ENCODE measurements at regions not wholly inside any gene's neighbourhood (a gene's known extent, or its start where the extent isn't known, plus 50 kb on each side); places are given as distances from the start of the nearest gene placed in this dataset.

DNA sequence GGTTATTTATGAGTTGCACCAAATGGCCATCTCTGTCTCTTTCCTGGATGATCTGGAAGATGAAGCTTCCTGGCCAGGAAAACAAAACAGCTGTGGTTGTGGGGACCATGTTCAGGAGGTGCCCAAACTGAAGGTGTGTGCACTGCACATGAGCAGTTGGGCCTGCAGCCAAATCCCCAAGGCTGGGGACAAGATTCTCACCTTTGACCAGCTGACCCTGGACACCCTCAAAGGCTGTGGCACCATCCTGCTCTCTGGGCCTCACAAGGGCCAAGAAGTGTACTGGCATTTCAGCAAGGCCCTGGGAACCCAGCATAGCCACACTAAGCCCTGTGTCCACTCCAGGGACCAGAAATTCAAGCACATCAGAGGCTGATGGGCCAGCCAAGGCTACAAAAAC lies 84.2 kb downstream of the KCNRG start:
- Histone ChIP-seq H3K27ac (no peak overlapping the region), H3K9me3 (peaks cover 0 to 3% of the 10 kb centered on the region in 2 donors), H3K4me1 (peaks cover 0 to 5% of the 10 kb centered on the region in 2 donors), H3K27me3 (no peaks in the 10 kb centered on the region), H3K36me3 (peaks cover 0 to 8% of the 10 kb centered on the region in 2 donors), H3K4me3 (no peak overlapping the region)
- peak in 1 of 4 donors; percentile 12 for DNase-seq
- intact Hi-C loops (cut with DNase I) = no loop called here
- no peak for ATAC-seq
- no peak for TF ChIP-seq CTCF (IDR thresholded peaks at IDR 0.05)

- H3K36me3 ChIP-seq = peaks cover 0 to 8% of the 10 kb centered on the region in 2 donors
- H3K27ac ChIP-seq = no peak overlapping the region
- peaks cover 0 to 3% of the 10 kb centered on the region in 2 donors for H3K9me3 ChIP-seq
- TF ChIP-seq CTCF (IDR thresholded peaks at IDR 0.05) = no peak
- intact Hi-C loops (cut with DNase I) = no loop called here
- H3K27me3 ChIP-seq = no peaks in the 10 kb centered on the region
- ATAC-seq (no peak), DNase-seq (no peak)
- H3K4me3 ChIP-seq = no peak overlapping the region
- H3K4me1 ChIP-seq = peaks cover 0 to 10% of the 10 kb centered on the region in 2 donors
Measured at GRCh38 chr13:50101590-50101989, 86.3 kb downstream of the KCNRG start.

GRCh38 chr13:50104493-50104892 lies 89.2 kb downstream of the KCNRG start:
- intact Hi-C loops (cut with DNase I) = no loop called here
- ATAC-seq = no peak

DNA sequence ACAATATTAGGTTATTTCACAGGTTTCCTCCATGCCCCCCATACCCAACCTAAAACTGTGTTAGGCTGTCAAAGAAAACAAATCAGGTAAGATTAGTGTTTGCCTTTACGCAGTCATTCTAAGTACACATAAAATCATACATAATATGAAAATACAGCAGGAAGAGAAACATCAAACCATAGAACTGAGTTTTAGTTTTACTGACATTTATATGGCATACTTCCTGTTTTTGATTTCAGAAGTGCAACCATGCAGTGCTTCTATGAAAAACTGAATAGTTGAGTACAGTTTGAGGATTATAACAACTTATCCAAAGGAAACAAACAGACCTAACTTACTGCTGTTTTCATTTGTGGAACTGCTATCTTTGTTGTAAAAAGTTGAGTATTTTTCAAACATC lies 91.3 kb downstream of the KCNRG start:
- ATAC-seq (no peak), DNase-seq (no peak)
- no peak overlapping the region for H3K4me3 ChIP-seq
- no peaks in the 10 kb centered on the region for H3K36me3 ChIP-seq
- no peaks in the 10 kb centered on the region for H3K9me3 ChIP-seq
- no peak for TF ChIP-seq CTCF (IDR thresholded peaks at IDR 0.05)
- no peaks in the 10 kb centered on the region for H3K27me3 ChIP-seq
- peak overlapping the region in 1 of 2 donors; percentile 3 for H3K27ac ChIP-seq
- peaks cover 5 to 27% of the 10 kb centered on the region in 2 donors for H3K4me1 ChIP-seq
- intact Hi-C loops (cut with DNase I) = no loop called here

More at GRCh38 chr13:50104493-50104892, 89.2 kb downstream of the KCNRG start:
- Histone ChIP-seq H3K4me3 (no peak overlapping the region), H3K27ac (no peak overlapping the region), H3K27me3 (no peaks in the 10 kb centered on the region), H3K9me3 (no peaks in the 10 kb centered on the region), H3K36me3 (peaks cover 0 to 1% of the 10 kb centered on the region in 2 donors), H3K4me1 (peaks cover 5 to 18% of the 10 kb centered on the region in 2 donors)
- DNase-seq = no peak
- no peak for TF ChIP-seq CTCF (IDR thresholded peaks at IDR 0.05)

GRCh38 chr13:50107205-50107604 lies 92.0 kb downstream of the KCNRG start:
- TF ChIP-seq CTCF (IDR thresholded peaks at IDR 0.05) = no peak

More at GRCh38 chr13:50107205-50107604, 92.0 kb downstream of the KCNRG start:
- H3K36me3 ChIP-seq = no peaks in the 10 kb centered on the region
- H3K9me3 ChIP-seq = no peaks in the 10 kb centered on the region
- peaks cover 5 to 34% of the 10 kb centered on the region in 2 donors for H3K4me1 ChIP-seq
- H3K27me3 ChIP-seq = no peaks in the 10 kb centered on the region
- intact Hi-C loops (cut with DNase I) = no loop called here
- DNase-seq (no peak), ATAC-seq (peak; percentile 21)
- H3K4me3 ChIP-seq = no peak overlapping the region
- H3K27ac ChIP-seq = no peak overlapping the region

Measured in left lung (tissue), 4 donors.